Neural crest cell (in vitro differentiated cells): ENCODE measurements at regions not wholly inside any gene's neighbourhood (a gene's known extent, or its start where the extent isn't known, plus 50 kb on each side); places are given as distances from the start of the nearest gene placed in this dataset.

Experiments
- DNase-seq: peaks from one replicate; pipeline ENCODE4 v3.0.0; 2021; ENCODE audit warnings: low read depth, mixed read lengths, low spot score
- H3K27ac Mint-ChIP-seq: one replicate; pipeline ENCODE4 v1.8.0; 2021; ENCODE audit warnings: mild to moderate bottlenecking, mixed read lengths; ENCODE audit not compliant: unreplicated experiment
- H3K27me3 Mint-ChIP-seq: 2 replicates; pipeline ENCODE4 v1.8.0; 2021; ENCODE audit warnings: low read depth, mild to moderate bottlenecking, mixed read lengths
- H3K36me3 Mint-ChIP-seq: 2 replicates; pipeline ENCODE4 v1.8.0; 2021; ENCODE audit warnings: low read depth, mild to moderate bottlenecking, mixed read lengths
- H3K4me1 Mint-ChIP-seq: 2 replicates; pipeline ENCODE4 v1.8.0; 2021; ENCODE audit warnings: mixed read lengths
- H3K4me3 Mint-ChIP-seq: one replicate; pipeline ENCODE4 v1.8.0; 2021; ENCODE audit warnings: mild to moderate bottlenecking, mixed read lengths
- H3K9me3 Mint-ChIP-seq: 2 replicates; pipeline ENCODE4 v1.8.0; 2021; ENCODE audit warnings: mixed read lengths
- CTCF ChIP-seq: fragments of 200-600 bp; sonication (generic); conservative IDR thresholded peaks from 2 replicates; pipeline ENCODE4 v1.5.0; 2021; ENCODE audit warnings: antibody characterized with exemption, mild to moderate bottlenecking

GRCh38 chr3:159765030-159765859 is 223.4 kb upstream of the IL12A start:
- peaks cover 25% of the 10 kb centered on the region for H3K4me1 Mint-ChIP-seq
- DNase-seq, result peak; percentile 29
- H3K9me3 Mint-ChIP-seq, result no peaks in the 10 kb centered on the region
- H3K36me3 Mint-ChIP-seq, result no peaks in the 10 kb centered on the region
- TF ChIP-seq CTCF, result no peak
- H3K27ac Mint-ChIP-seq, result peak overlapping the region; percentile 4
- peaks cover 32% of the 10 kb centered on the region for H3K27me3 Mint-ChIP-seq
- H3K4me3 Mint-ChIP-seq, result peak overlapping the region; percentile 91

GRCh38 chr3:159765860-159766294 is 222.8 kb upstream of the IL12A start:
- Mint-ChIP-seq H3K36me3 (no peaks in the 10 kb centered on the region), H3K27me3 (peaks cover 30% of the 10 kb centered on the region), H3K27ac (no peak overlapping the region), H3K4me1 (peaks cover 25% of the 10 kb centered on the region), H3K4me3 (peak overlapping the region; percentile 91), H3K9me3 (no peaks in the 10 kb centered on the region)
- TF ChIP-seq CTCF, result no peak
- no peak for DNase-seq

- peaks cover 24% of the 10 kb centered on the region for H3K27me3 Mint-ChIP-seq
Observed at GRCh38 chr3:159766563-159767185, 222.0 kb upstream of the IL12A start.

GRCh38 chr3:159770998-159771397 is 217.6 kb upstream of the IL12A start:
- Mint-ChIP-seq H3K36me3 (no peaks in the 10 kb centered on the region), H3K9me3 (no peaks in the 10 kb centered on the region), H3K4me3 (no peak overlapping the region), H3K27ac (no peak overlapping the region), H3K4me1 (peaks cover 16% of the 10 kb centered on the region), H3K27me3 (peaks cover 2% of the 10 kb centered on the region)
- TF ChIP-seq CTCF, result no peak
- DNase-seq, result no peak

More at GRCh38 chr3:159766563-159767185, 222.0 kb upstream of the IL12A start:
- peaks cover 25% of the 10 kb centered on the region for H3K4me1 Mint-ChIP-seq
- H3K27ac Mint-ChIP-seq, result no peak overlapping the region
- TF ChIP-seq CTCF, result peak; percentile 56
- H3K36me3 Mint-ChIP-seq, result no peaks in the 10 kb centered on the region
- H3K4me3 Mint-ChIP-seq, result peak overlapping the region; percentile 91
- no peaks in the 10 kb centered on the region for H3K9me3 Mint-ChIP-seq
- DNase-seq, result no peak

- Mint-ChIP-seq H3K4me1 (peaks cover 12% of the 10 kb centered on the region), H3K9me3 (no peaks in the 10 kb centered on the region), H3K27ac (no peak overlapping the region), H3K4me3 (no peak overlapping the region), H3K36me3 (no peaks in the 10 kb centered on the region), H3K27me3 (no peaks in the 10 kb centered on the region)
- TF ChIP-seq CTCF, result no peak
- no peak for DNase-seq
Observed at GRCh38 chr3:159771865-159772611, 216.6 kb upstream of the IL12A start.
